Activated naive CD4-positive, alpha-beta T cell treated with anti-CD3 and anti-CD28 coated beads, Interleukin-2, amount 50 U/mL, for 24 hours (primary cell): ENCODE measurements at regions not wholly inside any gene's neighbourhood (a gene's known extent, or its start where the extent isn't known, plus 50 kb on each side); places are given as distances from the start of the nearest gene placed in this dataset.
"Not testable (repeated sequence)": the region's sequence is repeated elsewhere in the genome, so short reads cannot be mapped to it uniquely, and the experiment has no call there.

Source experiments
- H3K27ac Mint-ChIP-seq: one replicate; pipeline ENCODE4 v1.8.0; 2021; ENCODE audit warnings: mild to moderate bottlenecking, mixed read lengths
- H3K27me3 Mint-ChIP-seq: one replicate; pipeline ENCODE4 v1.8.0; 2021; ENCODE audit warnings: mixed read lengths
- H3K36me3 Mint-ChIP-seq: one replicate; pipeline ENCODE4 v1.8.0; 2021; ENCODE audit warnings: mixed read lengths
- H3K4me1 Mint-ChIP-seq: one replicate; pipeline ENCODE4 v1.8.0; 2021; ENCODE audit warnings: mixed read lengths
- H3K4me3 Mint-ChIP-seq: one replicate; pipeline ENCODE4 v1.8.0; 2021; ENCODE audit warnings: mild to moderate bottlenecking, mixed read lengths
- H3K9me3 Mint-ChIP-seq: one replicate; pipeline ENCODE4 v1.8.0; 2021; ENCODE audit warnings: mixed read lengths

DNA sequence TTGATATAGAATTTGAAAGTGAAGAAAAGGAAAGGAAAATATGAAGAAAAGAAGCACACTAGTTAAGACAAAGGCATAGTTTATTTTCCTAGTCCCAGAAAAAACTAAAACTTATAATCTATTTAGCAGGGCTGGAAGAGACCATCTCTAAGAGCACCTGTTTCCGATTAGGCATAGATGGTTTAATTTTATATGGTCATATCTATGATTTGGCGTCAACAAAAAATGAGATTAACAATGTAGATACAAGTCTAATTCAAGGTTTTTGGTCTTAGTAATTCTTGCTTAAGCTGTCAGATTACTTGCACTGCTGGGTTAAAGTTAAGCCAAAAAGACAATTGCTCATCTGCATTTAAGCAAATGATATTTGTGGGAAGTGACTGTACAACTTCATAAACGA lies 502.5 kb upstream of the FSHR start:
- H3K4me3 Mint-ChIP-seq, result no peak overlapping the region
- H3K36me3 Mint-ChIP-seq, result no peaks in the 10 kb centered on the region
- H3K27ac Mint-ChIP-seq, result no peak overlapping the region
- H3K4me1 Mint-ChIP-seq, result no peaks in the 10 kb centered on the region
- H3K27me3 Mint-ChIP-seq, result no peaks in the 10 kb centered on the region
- H3K9me3 Mint-ChIP-seq, result no peaks in the 10 kb centered on the region

- H3K27ac Mint-ChIP-seq, result no peak overlapping the region
- no peaks in the 10 kb centered on the region for H3K4me1 Mint-ChIP-seq
- H3K36me3 Mint-ChIP-seq, result no peaks in the 10 kb centered on the region
- no peaks in the 10 kb centered on the region for H3K27me3 Mint-ChIP-seq
- H3K4me3 Mint-ChIP-seq, result no peak overlapping the region
- H3K9me3 Mint-ChIP-seq, result peaks cover 10% of the 10 kb centered on the region
Measured at GRCh38 chr2:49643149-49643548, 488.8 kb upstream of the FSHR start.

GRCh38 chr2:49640630-49641029 lies 486.3 kb upstream of the FSHR start:
- Mint-ChIP-seq H3K4me3 (no peak overlapping the region), H3K36me3 (no peaks in the 10 kb centered on the region), H3K4me1 (no peaks in the 10 kb centered on the region), H3K27me3 (no peaks in the 10 kb centered on the region), H3K9me3 (peaks cover 4% of the 10 kb centered on the region), H3K27ac (no peak overlapping the region)

DNA sequence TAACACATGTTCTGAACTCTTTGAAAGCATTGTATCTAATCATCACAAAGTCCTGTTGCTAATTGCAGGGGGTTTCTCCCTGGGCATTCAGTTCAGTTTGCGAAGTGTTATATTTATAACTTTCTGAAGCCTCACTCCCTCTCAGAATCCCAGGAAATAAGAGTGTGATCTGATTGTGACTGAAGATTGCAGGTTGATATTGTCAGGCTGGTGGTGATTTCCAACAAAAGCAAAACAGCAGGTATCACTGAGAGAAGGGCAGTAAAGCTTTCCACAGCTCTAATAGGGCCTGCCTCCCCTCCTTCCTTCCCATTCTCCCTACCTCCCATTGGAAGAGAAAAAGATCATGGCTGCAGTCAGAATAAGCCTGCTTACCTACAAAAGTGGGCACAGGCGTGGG lies 466.7 kb upstream of the FSHR start:
- Mint-ChIP-seq H3K4me3 (no peak overlapping the region), H3K27me3 (no peaks in the 10 kb centered on the region), H3K4me1 (no peaks in the 10 kb centered on the region), H3K27ac (no peak overlapping the region), H3K36me3 (no peaks in the 10 kb centered on the region), H3K9me3 (no peaks in the 10 kb centered on the region)

GRCh38 chr2:49619804-49620203 lies 465.5 kb upstream of the FSHR start:
- H3K36me3 Mint-ChIP-seq, result no peaks in the 10 kb centered on the region
- no peak overlapping the region for H3K4me3 Mint-ChIP-seq
- no peaks in the 10 kb centered on the region for H3K4me1 Mint-ChIP-seq
- H3K27me3 Mint-ChIP-seq, result no peaks in the 10 kb centered on the region
- H3K9me3 Mint-ChIP-seq, result no peaks in the 10 kb centered on the region
- no peak overlapping the region for H3K27ac Mint-ChIP-seq

DNA sequence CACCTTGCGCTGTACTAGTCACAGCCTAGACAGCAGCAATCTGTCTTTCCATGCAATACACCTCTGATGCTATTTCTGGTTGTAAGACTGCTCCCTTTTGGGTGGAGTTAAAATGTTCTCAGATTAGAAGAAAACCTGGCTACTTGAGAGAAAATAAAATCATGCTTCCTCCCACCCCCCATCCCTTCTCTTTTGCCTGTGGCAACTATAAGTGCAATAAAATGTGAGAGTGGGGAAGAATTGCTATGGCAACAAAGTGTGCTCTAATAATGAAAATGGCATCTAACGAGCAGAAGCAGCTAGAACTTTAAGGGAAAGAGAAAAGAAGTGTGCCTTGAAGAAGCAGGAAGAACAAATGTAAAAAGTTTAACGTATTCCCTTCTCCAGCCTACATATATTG lies 464.2 kb upstream of the FSHR start:
- H3K27ac Mint-ChIP-seq, result no peak overlapping the region
- H3K9me3 Mint-ChIP-seq, result no peaks in the 10 kb centered on the region
- H3K4me1 Mint-ChIP-seq, result no peaks in the 10 kb centered on the region
- H3K27me3 Mint-ChIP-seq, result no peaks in the 10 kb centered on the region
- H3K4me3 Mint-ChIP-seq, result no peak overlapping the region
- no peaks in the 10 kb centered on the region for H3K36me3 Mint-ChIP-seq

- Mint-ChIP-seq H3K4me1 (no peaks in the 10 kb centered on the region), H3K27me3 (no peaks in the 10 kb centered on the region), H3K4me3 (no peak overlapping the region), H3K36me3 (no peaks in the 10 kb centered on the region), H3K9me3 (no peaks in the 10 kb centered on the region), H3K27ac (no peak overlapping the region)
Measured at GRCh38 chr2:49616800-49617199, 462.5 kb upstream of the FSHR start.

- not testable (repeated sequence) for H3K4me1 Mint-ChIP-seq, H3K4me3 Mint-ChIP-seq, H3K36me3 Mint-ChIP-seq, H3K27me3 Mint-ChIP-seq, H3K9me3 Mint-ChIP-seq
- peak overlapping the region; percentile 26 for H3K27ac Mint-ChIP-seq
Measured at GRCh38 chr2:49611796-49612195, 457.5 kb upstream of the FSHR start.

- Mint-ChIP-seq H3K4me1 (no peaks in the 10 kb centered on the region), H3K4me3 (no peak overlapping the region), H3K36me3 (no peaks in the 10 kb centered on the region), H3K27me3 (no peaks in the 10 kb centered on the region), H3K27ac (no peak overlapping the region), H3K9me3 (no peaks in the 10 kb centered on the region)
Measured at GRCh38 chr2:49600524-49600923, 446.2 kb upstream of the FSHR start.

GRCh38 chr2:49598231-49598630 lies 443.9 kb upstream of the FSHR start:
- H3K4me3 Mint-ChIP-seq, result no peak overlapping the region
- no peaks in the 10 kb centered on the region for H3K9me3 Mint-ChIP-seq
- no peaks in the 10 kb centered on the region for H3K27me3 Mint-ChIP-seq
- no peaks in the 10 kb centered on the region for H3K36me3 Mint-ChIP-seq
- H3K4me1 Mint-ChIP-seq, result no peaks in the 10 kb centered on the region
- H3K27ac Mint-ChIP-seq, result no peak overlapping the region

DNA sequence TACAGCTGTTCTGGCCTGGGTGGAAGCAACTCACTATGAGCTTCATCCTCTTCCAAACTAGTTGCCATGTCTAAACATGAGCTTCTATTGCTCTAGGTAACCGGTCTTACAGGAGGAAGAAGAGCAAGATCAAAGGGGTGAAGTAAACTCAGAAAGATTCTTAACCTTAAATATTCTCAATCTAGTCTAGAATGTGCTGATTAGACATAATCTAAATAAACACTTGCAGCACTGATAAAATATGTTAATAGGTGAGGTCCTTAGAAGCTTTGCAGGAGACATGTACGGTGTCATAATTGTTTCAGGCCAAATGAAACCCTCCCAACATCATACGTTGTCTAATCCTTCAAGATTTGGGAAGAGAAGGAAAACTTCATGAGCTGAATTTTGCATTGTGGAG lies 431.6 kb upstream of the FSHR start:
- H3K36me3 Mint-ChIP-seq, result no peaks in the 10 kb centered on the region
- no peak overlapping the region for H3K4me3 Mint-ChIP-seq
- no peaks in the 10 kb centered on the region for H3K27me3 Mint-ChIP-seq
- no peaks in the 10 kb centered on the region for H3K4me1 Mint-ChIP-seq
- H3K27ac Mint-ChIP-seq, result no peak overlapping the region
- peaks cover 5% of the 10 kb centered on the region for H3K9me3 Mint-ChIP-seq

DNA sequence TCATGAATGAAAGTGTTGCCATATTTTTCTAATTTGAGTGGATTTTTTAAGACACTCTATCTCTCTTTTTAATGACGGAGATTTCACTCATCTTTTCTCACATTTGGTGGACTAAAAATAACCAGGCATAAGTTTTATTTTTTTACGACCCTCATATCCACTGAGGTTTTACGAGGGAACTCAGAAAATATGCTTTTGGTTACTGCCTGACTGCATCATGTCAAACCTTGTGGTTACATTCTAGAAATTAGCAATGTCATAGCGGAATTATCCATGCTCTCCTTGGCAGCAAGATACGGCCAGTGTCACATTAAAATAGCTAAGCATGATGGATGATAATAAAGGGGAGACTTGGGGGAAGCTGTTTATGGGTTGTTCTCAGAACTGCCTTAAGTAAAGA lies 428.6 kb upstream of the FSHR start:
- H3K27me3 Mint-ChIP-seq, result no peaks in the 10 kb centered on the region
- no peaks in the 10 kb centered on the region for H3K36me3 Mint-ChIP-seq
- no peak overlapping the region for H3K27ac Mint-ChIP-seq
- no peaks in the 10 kb centered on the region for H3K4me1 Mint-ChIP-seq
- H3K9me3 Mint-ChIP-seq, result peaks cover 5% of the 10 kb centered on the region
- no peak overlapping the region for H3K4me3 Mint-ChIP-seq

DNA sequence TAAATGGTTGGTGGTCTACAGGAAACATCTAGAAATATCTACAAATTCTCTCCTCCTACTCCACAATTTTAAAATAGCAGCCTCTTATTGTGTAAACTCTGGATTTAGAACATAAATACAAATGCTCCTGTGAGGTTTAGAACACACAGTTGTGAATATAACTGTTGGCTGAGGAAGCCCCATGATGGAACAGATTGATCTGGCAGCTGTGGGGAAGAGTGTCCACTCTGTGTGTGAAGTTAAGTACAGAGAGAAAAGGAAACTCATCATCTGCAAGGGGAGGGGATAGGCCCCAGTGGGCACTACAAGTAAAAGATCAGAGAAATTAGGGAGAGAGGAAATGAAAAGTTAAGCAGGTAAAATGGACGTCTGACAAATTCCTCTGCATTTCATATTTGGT lies 422.7 kb upstream of the FSHR start:
- no peaks in the 10 kb centered on the region for H3K4me1 Mint-ChIP-seq
- no peak overlapping the region for H3K4me3 Mint-ChIP-seq
- no peaks in the 10 kb centered on the region for H3K9me3 Mint-ChIP-seq
- H3K27me3 Mint-ChIP-seq, result no peaks in the 10 kb centered on the region
- no peaks in the 10 kb centered on the region for H3K36me3 Mint-ChIP-seq
- H3K27ac Mint-ChIP-seq, result no peak overlapping the region

GRCh38 chr2:49569176-49569575 lies 414.9 kb upstream of the FSHR start:
- Mint-ChIP-seq H3K27ac (no peak overlapping the region), H3K4me1 (no peaks in the 10 kb centered on the region), H3K4me3 (no peak overlapping the region), H3K27me3 (no peaks in the 10 kb centered on the region), H3K9me3 (peaks cover 8% of the 10 kb centered on the region), H3K36me3 (no peaks in the 10 kb centered on the region)

DNA sequence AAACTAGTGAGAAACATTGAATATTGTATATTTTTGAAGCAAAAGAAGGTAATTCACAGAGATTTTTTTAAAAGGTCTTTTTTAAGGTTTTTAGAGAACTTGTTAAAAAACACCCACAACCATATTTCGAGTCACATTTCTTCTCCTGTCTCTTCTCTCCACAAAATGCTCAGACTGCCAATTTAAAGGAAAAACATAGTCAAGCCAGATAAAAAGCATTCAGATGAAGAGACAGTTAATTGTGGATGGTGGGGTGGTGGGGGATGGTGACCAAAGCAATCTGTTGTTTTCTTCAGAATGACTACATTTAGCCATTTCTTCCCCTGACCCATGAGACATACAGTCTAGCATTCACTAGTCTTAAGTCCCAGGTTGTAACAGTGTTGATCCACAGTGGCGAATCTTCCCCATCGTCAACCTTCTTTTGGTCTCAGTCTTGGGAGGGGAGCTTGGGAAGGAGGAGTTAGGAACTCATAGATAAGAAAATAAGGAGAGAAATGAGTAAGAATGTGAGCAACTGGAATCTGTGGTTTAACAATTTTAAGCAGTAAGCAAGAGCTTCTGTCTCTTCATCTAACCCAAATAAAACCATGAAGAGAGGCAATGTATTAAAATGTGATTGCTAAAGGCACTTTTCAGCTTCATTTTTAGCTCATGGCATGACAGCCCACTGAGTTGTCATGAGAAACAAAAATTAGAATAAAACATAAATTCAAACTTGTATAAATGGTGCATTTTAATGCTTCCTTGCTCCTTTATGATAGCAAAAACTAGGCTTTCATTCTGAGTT lies 413.7 kb upstream of the FSHR start:
- peaks cover 8% of the 10 kb centered on the region for H3K9me3 Mint-ChIP-seq
- H3K4me3 Mint-ChIP-seq, result no peak overlapping the region
- no peaks in the 10 kb centered on the region for H3K4me1 Mint-ChIP-seq
- H3K27ac Mint-ChIP-seq, result no peak overlapping the region
- H3K36me3 Mint-ChIP-seq, result no peaks in the 10 kb centered on the region
- H3K27me3 Mint-ChIP-seq, result no peaks in the 10 kb centered on the region

DNA sequence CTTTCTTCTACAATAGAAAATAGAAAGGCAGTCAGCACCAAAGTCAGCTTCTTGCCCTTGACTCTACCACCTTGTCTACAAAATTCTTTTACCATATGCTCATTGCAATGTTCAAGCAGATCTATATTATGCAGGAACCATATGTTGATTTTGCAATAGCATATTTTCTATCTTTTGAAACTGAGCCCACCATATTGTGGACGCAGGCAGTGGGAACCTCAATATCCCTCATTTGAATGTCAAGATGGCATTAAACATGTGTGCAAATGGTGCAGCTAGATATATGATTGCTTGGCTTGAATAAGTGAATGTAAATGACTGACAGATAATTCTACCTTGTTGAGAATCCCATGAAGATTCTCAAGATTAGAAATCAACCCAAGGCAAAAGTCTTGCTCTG lies 412.7 kb upstream of the FSHR start:
- no peak overlapping the region for H3K27ac Mint-ChIP-seq
- H3K9me3 Mint-ChIP-seq, result peaks cover 8% of the 10 kb centered on the region
- H3K27me3 Mint-ChIP-seq, result no peaks in the 10 kb centered on the region
- no peak overlapping the region for H3K4me3 Mint-ChIP-seq
- H3K36me3 Mint-ChIP-seq, result no peaks in the 10 kb centered on the region
- H3K4me1 Mint-ChIP-seq, result no peaks in the 10 kb centered on the region

GRCh38 chr2:49553658-49554057 lies 399.3 kb upstream of the FSHR start:
- Mint-ChIP-seq H3K36me3 (no peaks in the 10 kb centered on the region), H3K27ac (no peak overlapping the region), H3K27me3 (no peaks in the 10 kb centered on the region), H3K4me3 (no peak overlapping the region), H3K4me1 (no peaks in the 10 kb centered on the region), H3K9me3 (peaks cover 4% of the 10 kb centered on the region)
